K562 (cell line): ENCODE measurements at regions not wholly inside any gene's neighbourhood (a gene's known extent, or its start where the extent isn't known, plus 50 kb on each side); places are given as distances from the start of the nearest gene placed in this dataset.

Source experiments
- GATA2 ChIP-seq: sonication (generic); formaldehyde crosslinking; IDR thresholded peaks from 2 replicates; pipeline ENCODE4 v1.4.0; 2020; ENCODE audit warnings: mild to moderate bottlenecking, missing genetic modification reagents
- HBP1 ChIP-seq: fragments of 450-650 bp; formaldehyde crosslinking; IDR thresholded peaks from 2 replicates; pipeline ENCODE4 v1.4.0; 2022; ENCODE audit warnings: missing genetic modification characterization
- POLR2AphosphoS2 ChIP-seq: IDR thresholded peaks from 2 replicates; pipeline ENCODE4 v1.6.1; 2012; ENCODE audit warnings: low read length, improper control_type of control experiment
- POLR2AphosphoS5 ChIP-seq: IDR thresholded peaks from 2 replicates; pipeline ENCODE4 v1.6.1; 2011; ENCODE audit warnings: mild to moderate bottlenecking, low read depth, low read length, moderate library complexity; ENCODE audit not compliant: control insufficient read depth, insufficient read depth
- ZNF395 ChIP-seq: fragments of 200-800 bp; sonication (Bioruptor generic); IDR thresholded peaks from 2 replicates; pipeline ENCODE4 v1.6.1; 2017; ENCODE audit warnings: missing genetic modification characterization, missing compliant biosample characterization
- ZNF76 ChIP-seq: fragments of 250-450 bp; sonication (Bioruptor Pico); IDR thresholded peaks from 2 replicates; pipeline ENCODE4 v1.4.0; 2020; ENCODE audit warnings: mild to moderate bottlenecking, moderate library complexity, borderline replicate concordance

GRCh38 chr10:8393531-8393930 is 339.0 kb downstream of the GATA3 start:
- TF ChIP-seq POLR2AphosphoS2: no peak
- no peak for TF ChIP-seq POLR2AphosphoS5
- TF ChIP-seq GATA2 (CRISPR knock-in tag): no peak
- no peak for TF ChIP-seq ZNF395
- TF ChIP-seq ZNF76 (CRISPR knock-in tag): no peak
- no peak for TF ChIP-seq HBP1 (CRISPR knock-in tag)
